ENCODE measurements at regions not wholly inside any gene's neighbourhood (a gene's known extent, or its start where the extent isn't known, plus 50 kb on each side); places are given as distances from the start of the nearest gene placed in this dataset.

GRCh38 chr3:152915695-152916094 is 80.8 kb downstream of the P2RY1 start:
- H3K4me3 ChIP-seq (ENCODE audit: low read depth, low read length, poor library complexity, severe bottlenecking): no peak overlapping the region
- H3K4me2 ChIP-seq (ENCODE audit: low read length): no peak overlapping the region
- BruUV-seq (replicated peaks): no TSS peak
- H3K9me3 ChIP-seq (ENCODE audit: low read length): no peaks in the 10 kb centered on the region
- ChIA-PET POLR2A (no interaction called here), CTCF (ENCODE audit: unreplicated experiment) (no interaction called here)
- no peaks in the 10 kb centered on the region for H3K36me3 ChIP-seq (ENCODE audit: insufficient read depth, low read length)
- H3K4me1 ChIP-seq (ENCODE audit: insufficient read depth, low read length, poor library complexity, severe bottlenecking): no peaks in the 10 kb centered on the region
- H2AFZ ChIP-seq (ENCODE audit: low read length): no peak overlapping the region
- H3K9me2 ChIP-seq (ENCODE audit: insufficient read depth, low read length): no peaks in the 10 kb centered on the region
- intact Hi-C loops (cut with micrococcal nuclease; ENCODE audit: unreplicated experiment): no loop called here
- no peaks in the 10 kb centered on the region for H4K20me1 ChIP-seq (ENCODE audit: insufficient read depth, low read length)
- H3K27ac ChIP-seq (ENCODE audit: low read depth, low read length, poor library complexity, severe bottlenecking): no peak overlapping the region
- H3K79me2 ChIP-seq (ENCODE audit: insufficient read depth, low read depth, low read length): no peaks in the 10 kb centered on the region
- TF ChIP-seq CTCF (conservative IDR thresholded peaks at IDR 0.05; ENCODE audit: low read length) (no peak), EZH2phosphoT487 (IDR thresholded peaks at IDR 0.05; ENCODE audit: borderline replicate concordance, low read depth, low read length) (no peak)
- DNase-seq (ENCODE audit: low spot score): no peak

- Histone ChIP-seq H3K79me2 (ENCODE audit: insufficient read depth, low read depth, low read length) (no peaks in the 10 kb centered on the region), H4K20me1 (ENCODE audit: insufficient read depth, low read length) (no peaks in the 10 kb centered on the region), H3K9me2 (ENCODE audit: insufficient read depth, low read length) (no peaks in the 10 kb centered on the region), H3K4me1 (ENCODE audit: insufficient read depth, low read length, poor library complexity, severe bottlenecking) (no peaks in the 10 kb centered on the region), H3K36me3 (ENCODE audit: insufficient read depth, low read length) (no peaks in the 10 kb centered on the region), H3K4me2 (ENCODE audit: low read length) (no peak overlapping the region), H3K9me3 (ENCODE audit: low read length) (no peaks in the 10 kb centered on the region), H2AFZ (ENCODE audit: low read length) (no peak overlapping the region), H3K27ac (ENCODE audit: low read depth, low read length, poor library complexity, severe bottlenecking) (no peak overlapping the region), H3K4me3 (ENCODE audit: low read depth, low read length, poor library complexity, severe bottlenecking) (no peak overlapping the region)
- ChIA-PET POLR2A (interaction anchor here (0.6 to 0.7 kb wide), 3 partner anchors 11 to 1013 kb away, joined by 3 read pairs; no protein-coding TSS in a partner anchor), CTCF (ENCODE audit: unreplicated experiment) (no interaction called here)
- intact Hi-C loops (cut with micrococcal nuclease; ENCODE audit: unreplicated experiment): no loop called here
- BruUV-seq (replicated peaks): no TSS peak
- DNase-seq (ENCODE audit: low spot score): no peak
- TF ChIP-seq CTCF (conservative IDR thresholded peaks at IDR 0.05; ENCODE audit: low read length) (no peak), EZH2phosphoT487 (IDR thresholded peaks at IDR 0.05; ENCODE audit: borderline replicate concordance, low read depth, low read length) (no peak)
Measured at GRCh38 chr3:152916753-152917279, 81.9 kb downstream of the P2RY1 start.

- Histone ChIP-seq H3K9me2 (ENCODE audit: insufficient read depth, low read length) (no peaks in the 10 kb centered on the region), H4K20me1 (ENCODE audit: insufficient read depth, low read length) (no peaks in the 10 kb centered on the region), H3K36me3 (ENCODE audit: insufficient read depth, low read length) (no peaks in the 10 kb centered on the region), H3K4me2 (ENCODE audit: low read length) (no peak overlapping the region), H3K9me3 (ENCODE audit: low read length) (no peaks in the 10 kb centered on the region), H2AFZ (ENCODE audit: low read length) (no peak overlapping the region), H3K4me1 (ENCODE audit: insufficient read depth, low read length, poor library complexity, severe bottlenecking) (no peaks in the 10 kb centered on the region), H3K4me3 (ENCODE audit: low read depth, low read length, poor library complexity, severe bottlenecking) (no peak overlapping the region), H3K27ac (ENCODE audit: low read depth, low read length, poor library complexity, severe bottlenecking) (no peak overlapping the region), H3K79me2 (ENCODE audit: insufficient read depth, low read depth, low read length) (no peaks in the 10 kb centered on the region)
- intact Hi-C loops (cut with micrococcal nuclease; ENCODE audit: unreplicated experiment): no loop called here
- DNase-seq (ENCODE audit: low spot score): no peak
- BruUV-seq (replicated peaks): no TSS peak
- ChIA-PET CTCF (ENCODE audit: unreplicated experiment) (no interaction called here), POLR2A (no interaction called here)
- TF ChIP-seq CTCF (conservative IDR thresholded peaks at IDR 0.05; ENCODE audit: low read length) (no peak), EZH2phosphoT487 (IDR thresholded peaks at IDR 0.05; ENCODE audit: borderline replicate concordance, low read depth, low read length) (no peak)
Measured at GRCh38 chr3:152921351-152921750, 86.4 kb downstream of the P2RY1 start.

Data from OCI-LY7 (cell line).